GM21526 (cell line): ENCODE measurements at regions not wholly inside any gene's neighbourhood (a gene's known extent, or its start where the extent isn't known, plus 50 kb on each side); places are given as distances from the start of the nearest gene placed in this dataset.

Source experiments
- ATAC-seq: cut with Tn5 transposase; IDR thresholded peaks from one replicate; pipeline ENCODE4 v1.9.1; 2021; ENCODE audit warnings: moderate library complexity; ENCODE audit not compliant: unreplicated experiment, low FRiP score

- ATAC-seq: no peak
These were observed 146.8 kb downstream of the FAM43A start for GRCh38 chr3:194832346-194833104.

- ATAC-seq: no peak
These were observed 147.6 kb downstream of the FAM43A start for GRCh38 chr3:194833114-194833910.

- no peak for ATAC-seq
These were observed 151.0 kb downstream of the FAM43A start for GRCh38 chr3:194836661-194837060.

GRCh38 chr3:194837457-194838127, 151.9 kb downstream of the FAM43A start:
- no peak for ATAC-seq

GRCh38 chr3:194838236-194838635, 152.6 kb downstream of the FAM43A start:
- no peak for ATAC-seq

GRCh38 chr3:194840661-194841514, 155.2 kb downstream of the FAM43A start:
- no peak for ATAC-seq

- no peak for ATAC-seq
These were observed 155.8 kb downstream of the FAM43A start for GRCh38 chr3:194841515-194841841.

- ATAC-seq: no peak
These were observed 157.9 kb downstream of the FAM43A start for GRCh38 chr3:194843556-194843955.

- no peak for ATAC-seq
These were observed 158.4 kb downstream of the FAM43A start for GRCh38 chr3:194844046-194844445.

- no peak for ATAC-seq
These were observed 163.6 kb downstream of the FAM43A start for GRCh38 chr3:194849166-194849875.

GRCh38 chr3:194851254-194851653, 165.6 kb downstream of the FAM43A start:
- no peak for ATAC-seq

GRCh38 chr3:194851941-194852340, 166.3 kb downstream of the FAM43A start:
- no peak for ATAC-seq

GRCh38 chr3:194852345-194852744, 166.7 kb downstream of the FAM43A start:
- ATAC-seq: no peak

GRCh38 chr3:194852831-194853508, 167.3 kb downstream of the FAM43A start:
- ATAC-seq: no peak

- ATAC-seq: no peak
These were observed 168.5 kb downstream of the FAM43A start for GRCh38 chr3:194854206-194854605.

GRCh38 chr3:194854659-194855390, 169.1 kb downstream of the FAM43A start:
- no peak for ATAC-seq

- ATAC-seq: no peak
These were observed 170.6 kb downstream of the FAM43A start for GRCh38 chr3:194856296-194856695.

GRCh38 chr3:194857469-194858113, 171.9 kb downstream of the FAM43A start:
- ATAC-seq: no peak
